ENCODE measurements at regions not wholly inside any gene's neighbourhood (a gene's known extent, or its start where the extent isn't known, plus 50 kb on each side); places are given as distances from the start of the nearest gene placed in this dataset.

- TF ChIP-seq, protein P1, sequence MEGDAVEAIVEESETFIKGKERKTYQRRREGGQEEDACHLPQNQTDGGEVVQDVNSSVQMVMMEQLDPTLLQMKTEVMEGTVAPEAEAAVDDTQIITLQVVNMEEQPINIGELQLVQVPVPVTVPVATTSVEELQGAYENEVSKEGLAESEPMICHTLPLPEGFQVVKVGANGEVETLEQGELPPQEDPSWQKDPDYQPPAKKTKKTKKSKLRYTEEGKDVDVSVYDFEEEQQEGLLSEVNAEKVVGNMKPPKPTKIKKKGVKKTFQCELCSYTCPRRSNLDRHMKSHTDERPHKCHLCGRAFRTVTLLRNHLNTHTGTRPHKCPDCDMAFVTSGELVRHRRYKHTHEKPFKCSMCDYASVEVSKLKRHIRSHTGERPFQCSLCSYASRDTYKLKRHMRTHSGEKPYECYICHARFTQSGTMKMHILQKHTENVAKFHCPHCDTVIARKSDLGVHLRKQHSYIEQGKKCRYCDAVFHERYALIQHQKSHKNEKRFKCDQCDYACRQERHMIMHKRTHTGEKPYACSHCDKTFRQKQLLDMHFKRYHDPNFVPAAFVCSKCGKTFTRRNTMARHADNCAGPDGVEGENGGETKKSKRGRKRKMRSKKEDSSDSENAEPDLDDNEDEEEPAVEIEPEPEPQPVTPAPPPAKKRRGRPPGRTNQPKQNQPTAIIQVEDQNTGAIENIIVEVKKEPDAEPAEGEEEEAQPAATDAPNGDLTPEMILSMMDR (IDR thresholded peaks at IDR 0.05 in 4 of 5, conservative IDR thresholded peaks at IDR 0.05 in 1 of 5): no peak
- TF ChIP-seq POLR2A (IDR thresholded peaks at IDR 0.05): no peak
Observed at GRCh38 chr20:57877131-57877824, 167.5 kb upstream of the PMEPA1 start.
